MCF 10A (cell line): ENCODE measurements at regions not wholly inside any gene's neighbourhood (a gene's known extent, or its start where the extent isn't known, plus 50 kb on each side); places are given as distances from the start of the nearest gene placed in this dataset.

Experiments used
- BruUV-seq: library from RNA; stranded (reverse); fragments of 400-500 nt; replicated peaks from 2 replicates; lab custom pipeline; 2021; lab: Mats Ljungman, UMichigan
- CTCF ChIA-PET: fragments of 300-600 bp; sonication (Branson Sonifier 250); formaldehyde crosslinking; extraction: SDS; loops from one replicate; lab custom pipeline; 2021; ENCODE audit warnings: antibody characterized with exemption, inconsistent platforms; lab: Yijun Ruan, JAX
- POLR2A ChIA-PET: fragments of 300-600, 350-650 bp; sonication (Branson Sonifier 250); formaldehyde crosslinking; extraction: SDS; loops from one replicate; lab custom pipeline; 2020; ENCODE audit warnings: antibody characterized with exemption, inconsistent platforms; lab: Yijun Ruan, JAX
- DNase-seq: peaks from one replicate; pipeline ENCODE4 v3.0.0-alpha.2; 2018; ENCODE audit not compliant: unreplicated experiment
- H3K27ac Mint-ChIP-seq: one replicate; pipeline ENCODE4 v1.8.0; 2022; ENCODE audit warnings: mild to moderate bottlenecking, low read depth, mixed read lengths; ENCODE audit not compliant: unreplicated experiment
- H3K27me3 Mint-ChIP-seq: one replicate; pipeline ENCODE4 v1.8.0; 2022; ENCODE audit warnings: mixed read lengths; ENCODE audit not compliant: insufficient read depth, unreplicated experiment
- H3K36me3 Mint-ChIP-seq: one replicate; pipeline ENCODE4 v1.8.0; 2022; ENCODE audit warnings: mild to moderate bottlenecking, moderate library complexity, mixed read lengths; ENCODE audit not compliant: insufficient read depth, unreplicated experiment
- H3K4me1 Mint-ChIP-seq: one replicate; pipeline ENCODE4 v1.8.0; 2022; ENCODE audit warnings: mixed read lengths; ENCODE audit not compliant: insufficient read depth, unreplicated experiment
- H3K4me3 Mint-ChIP-seq: one replicate; pipeline ENCODE4 v1.8.0; 2022; ENCODE audit warnings: mild to moderate bottlenecking, moderate library complexity, mixed read lengths; ENCODE audit not compliant: unreplicated experiment
- H3K9me3 Mint-ChIP-seq: one replicate; pipeline ENCODE4 v1.8.0; 2022; ENCODE audit warnings: mixed read lengths; ENCODE audit not compliant: unreplicated experiment
- intact Hi-C: fragments of 100-400 bp; cut with micrococcal nuclease; formaldehyde crosslinking; loops from 2 replicates; pipeline ENCODE4 v1.14.1; 2022
- TF ChIP-seq, protein P1 (sequence below): fragments of 200-600 bp; IDR thresholded peaks from one replicate; pipeline ENCODE4 v1.8.0; 2022; ENCODE audit warnings: antibody characterized with exemption, mild to moderate bottlenecking; ENCODE audit not compliant: unreplicated experiment

DNA sequence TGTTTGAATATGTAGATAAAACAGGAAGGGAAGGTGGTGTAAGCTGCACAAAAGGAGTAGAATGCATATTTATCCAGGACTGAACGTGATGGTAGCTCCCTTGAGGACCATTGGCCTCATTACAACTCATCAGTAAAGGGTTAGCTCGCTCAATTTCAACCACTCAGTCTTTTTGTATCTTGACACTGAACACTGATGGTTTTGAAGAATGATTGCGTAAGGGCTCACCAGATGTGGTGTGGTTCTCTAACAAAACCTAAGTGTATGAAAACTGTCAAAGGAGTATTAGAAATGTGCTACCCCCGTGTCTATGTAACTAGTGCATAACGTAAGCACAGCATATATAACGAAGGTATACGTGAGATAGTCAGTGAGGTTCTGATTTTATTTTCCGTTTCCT, 272.4 kb upstream of the THSD7B start:
- H3K4me1 Mint-ChIP-seq = no peaks in the 10 kb centered on the region

DNA sequence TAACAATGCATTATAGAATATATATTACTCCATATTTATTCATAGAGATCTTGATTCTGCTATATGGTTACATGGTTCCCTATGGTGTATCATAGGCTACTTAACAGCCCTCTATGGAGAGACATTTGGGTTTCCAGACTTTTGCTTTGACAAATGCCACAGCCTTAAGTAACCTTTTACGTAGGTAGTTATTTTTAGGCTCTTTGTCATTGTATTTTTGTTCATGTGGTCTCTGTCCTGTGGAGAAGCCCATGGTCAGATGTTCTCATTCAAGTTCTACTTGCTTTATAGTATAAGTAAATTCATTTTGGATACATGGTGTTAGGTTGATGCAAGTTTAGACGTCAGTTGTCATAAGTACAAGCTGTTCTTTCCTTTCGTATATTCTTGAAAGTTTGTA, 275.2 kb upstream of the THSD7B start:
- TF ChIP-seq, protein P1, sequence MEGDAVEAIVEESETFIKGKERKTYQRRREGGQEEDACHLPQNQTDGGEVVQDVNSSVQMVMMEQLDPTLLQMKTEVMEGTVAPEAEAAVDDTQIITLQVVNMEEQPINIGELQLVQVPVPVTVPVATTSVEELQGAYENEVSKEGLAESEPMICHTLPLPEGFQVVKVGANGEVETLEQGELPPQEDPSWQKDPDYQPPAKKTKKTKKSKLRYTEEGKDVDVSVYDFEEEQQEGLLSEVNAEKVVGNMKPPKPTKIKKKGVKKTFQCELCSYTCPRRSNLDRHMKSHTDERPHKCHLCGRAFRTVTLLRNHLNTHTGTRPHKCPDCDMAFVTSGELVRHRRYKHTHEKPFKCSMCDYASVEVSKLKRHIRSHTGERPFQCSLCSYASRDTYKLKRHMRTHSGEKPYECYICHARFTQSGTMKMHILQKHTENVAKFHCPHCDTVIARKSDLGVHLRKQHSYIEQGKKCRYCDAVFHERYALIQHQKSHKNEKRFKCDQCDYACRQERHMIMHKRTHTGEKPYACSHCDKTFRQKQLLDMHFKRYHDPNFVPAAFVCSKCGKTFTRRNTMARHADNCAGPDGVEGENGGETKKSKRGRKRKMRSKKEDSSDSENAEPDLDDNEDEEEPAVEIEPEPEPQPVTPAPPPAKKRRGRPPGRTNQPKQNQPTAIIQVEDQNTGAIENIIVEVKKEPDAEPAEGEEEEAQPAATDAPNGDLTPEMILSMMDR = no peak
- intact Hi-C loops = no loop called here
- no TSS peak for BruUV-seq
- peaks cover 13% of the 10 kb centered on the region for H3K27me3 Mint-ChIP-seq
- no peaks in the 10 kb centered on the region for H3K36me3 Mint-ChIP-seq
- H3K4me3 Mint-ChIP-seq = no peak overlapping the region
- H3K9me3 Mint-ChIP-seq = no peaks in the 10 kb centered on the region
- no peak for DNase-seq
- no peak overlapping the region for H3K27ac Mint-ChIP-seq
- POLR2A ChIA-PET = no interaction called here
- no peaks in the 10 kb centered on the region for H3K4me1 Mint-ChIP-seq
- CTCF ChIA-PET = interaction anchor here (0.6 kb wide), 1 partner anchor 450 kb away, joined by 3 read pairs; no protein-coding TSS in a partner anchor

More for the DNA sequence above, 272.4 kb upstream of the THSD7B start:
- ChIA-PET CTCF (interaction anchor here (0.6 kb wide), 2 partner anchors 489 to 559 kb away, joined by 3 read pairs; no protein-coding TSS in a partner anchor), POLR2A (no interaction called here)
- BruUV-seq = no TSS peak
- TF ChIP-seq, protein P1 = no peak
- Mint-ChIP-seq H3K27ac (no peak overlapping the region), H3K36me3 (no peaks in the 10 kb centered on the region), H3K4me3 (no peak overlapping the region), H3K9me3 (no peaks in the 10 kb centered on the region), H3K27me3 (no peaks in the 10 kb centered on the region)
- DNase-seq = no peak
- intact Hi-C loops = no loop called here

DNA sequence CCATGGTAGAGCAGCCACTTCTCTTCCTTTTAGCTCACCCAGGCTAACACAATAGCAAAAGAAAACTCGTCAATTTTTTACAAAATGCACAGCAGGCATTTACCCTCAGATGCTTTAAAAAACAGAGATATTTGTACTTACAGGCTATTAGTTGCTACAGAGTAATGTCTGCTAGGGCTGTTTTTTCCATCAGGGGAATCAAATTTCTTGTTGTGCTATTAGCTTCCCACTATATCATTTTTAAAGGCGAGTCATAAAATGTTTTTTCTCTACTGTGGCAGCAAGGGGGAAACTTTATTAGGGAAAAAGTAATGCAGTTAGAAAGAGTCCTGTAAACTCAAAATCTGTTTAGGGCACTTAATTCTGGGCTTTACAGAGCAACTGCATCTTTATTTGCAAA, 277.9 kb upstream of the THSD7B start:
- TF ChIP-seq, protein P1 = no peak
- CTCF ChIA-PET = no interaction called here
- H3K4me1 Mint-ChIP-seq = no peaks in the 10 kb centered on the region
- POLR2A ChIA-PET = no interaction called here
- H3K36me3 Mint-ChIP-seq = no peaks in the 10 kb centered on the region
- intact Hi-C loops = no loop called here
- no peak for DNase-seq
- H3K27me3 Mint-ChIP-seq = peaks cover 13% of the 10 kb centered on the region
- no peaks in the 10 kb centered on the region for H3K9me3 Mint-ChIP-seq
- no peak overlapping the region for H3K27ac Mint-ChIP-seq
- BruUV-seq = no TSS peak
- H3K4me3 Mint-ChIP-seq = no peak overlapping the region

DNA sequence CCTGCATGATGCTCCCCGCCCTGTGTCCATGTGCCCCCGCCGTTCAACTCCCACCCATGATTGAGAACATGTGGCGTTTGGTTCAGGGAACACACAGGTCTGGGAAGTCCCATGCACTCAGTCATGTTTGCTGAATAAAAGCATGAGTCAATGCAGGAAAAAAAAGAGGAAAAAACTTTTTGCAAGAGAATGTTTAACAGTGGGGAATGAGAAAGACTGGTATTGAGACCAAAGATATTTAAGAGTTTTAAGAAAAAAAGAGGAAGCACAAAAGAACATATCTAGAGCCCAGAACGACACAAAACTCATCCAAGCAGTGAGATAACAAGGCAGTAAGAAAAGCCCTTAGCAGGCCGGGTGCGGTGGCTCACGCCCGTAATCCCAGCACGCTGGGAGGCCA, 279.2 kb upstream of the THSD7B start:
- CTCF ChIA-PET = interaction anchor here (0.7 kb wide), 1 partner anchor 1692 kb away, joined by 3 read pairs; no protein-coding TSS in a partner anchor
- no peaks in the 10 kb centered on the region for H3K36me3 Mint-ChIP-seq
- H3K4me3 Mint-ChIP-seq = no peak overlapping the region
- intact Hi-C loops = no loop called here
- POLR2A ChIA-PET = no interaction called here
- BruUV-seq = no TSS peak
- no peaks in the 10 kb centered on the region for H3K4me1 Mint-ChIP-seq
- DNase-seq = no peak
- H3K9me3 Mint-ChIP-seq = no peaks in the 10 kb centered on the region
- peaks cover 13% of the 10 kb centered on the region for H3K27me3 Mint-ChIP-seq
- TF ChIP-seq, protein P1 = no peak
- no peak overlapping the region for H3K27ac Mint-ChIP-seq
